ENCODE measurements at regions not wholly inside any gene's neighbourhood (a gene's known extent, or its start where the extent isn't known, plus 50 kb on each side); places are given as distances from the start of the nearest gene placed in this dataset.

- TF ChIP-seq POLR2AphosphoS5 (IDR thresholded peaks at IDR 0.05) (no peak), CTCF (IDR thresholded peaks at IDR 0.05) (no peak)
Observed at GRCh38 chr9:108803428-108804065, 52.2 kb downstream of the ACTL7B start.
